ENCODE measurements at regions not wholly inside any gene's neighbourhood (a gene's known extent, or its start where the extent isn't known, plus 50 kb on each side); places are given as distances from the start of the nearest gene placed in this dataset.
A peak's percentile ranks its signal among the peaks of the same experiment; 100 is the strongest.

DNA sequence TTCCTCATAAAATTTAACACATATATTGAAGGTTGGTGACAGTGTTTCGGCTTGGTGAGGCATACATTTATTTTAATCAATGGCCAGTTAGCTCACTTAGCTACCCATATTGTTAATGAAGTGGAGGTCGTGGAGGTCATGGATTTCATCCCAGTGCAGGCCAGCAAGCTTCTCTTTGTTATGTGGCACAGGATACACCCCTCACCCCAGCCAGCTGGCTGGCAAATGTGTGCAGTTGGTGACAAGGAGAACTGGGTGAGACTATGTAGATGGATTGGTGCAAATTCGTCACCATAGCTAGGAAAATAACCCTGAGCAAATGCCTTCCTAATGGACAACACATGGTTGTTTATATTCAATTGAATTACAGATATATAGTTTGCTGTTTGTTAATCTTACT is 50.5 kb upstream of the FOXP2 start:
- no peak overlapping the region for H3K4me3 ChIP-seq (ENCODE audit: low read length)
- DNase-seq (ENCODE audit: low read depth): no peak
- TF ChIP-seq, protein P1, sequence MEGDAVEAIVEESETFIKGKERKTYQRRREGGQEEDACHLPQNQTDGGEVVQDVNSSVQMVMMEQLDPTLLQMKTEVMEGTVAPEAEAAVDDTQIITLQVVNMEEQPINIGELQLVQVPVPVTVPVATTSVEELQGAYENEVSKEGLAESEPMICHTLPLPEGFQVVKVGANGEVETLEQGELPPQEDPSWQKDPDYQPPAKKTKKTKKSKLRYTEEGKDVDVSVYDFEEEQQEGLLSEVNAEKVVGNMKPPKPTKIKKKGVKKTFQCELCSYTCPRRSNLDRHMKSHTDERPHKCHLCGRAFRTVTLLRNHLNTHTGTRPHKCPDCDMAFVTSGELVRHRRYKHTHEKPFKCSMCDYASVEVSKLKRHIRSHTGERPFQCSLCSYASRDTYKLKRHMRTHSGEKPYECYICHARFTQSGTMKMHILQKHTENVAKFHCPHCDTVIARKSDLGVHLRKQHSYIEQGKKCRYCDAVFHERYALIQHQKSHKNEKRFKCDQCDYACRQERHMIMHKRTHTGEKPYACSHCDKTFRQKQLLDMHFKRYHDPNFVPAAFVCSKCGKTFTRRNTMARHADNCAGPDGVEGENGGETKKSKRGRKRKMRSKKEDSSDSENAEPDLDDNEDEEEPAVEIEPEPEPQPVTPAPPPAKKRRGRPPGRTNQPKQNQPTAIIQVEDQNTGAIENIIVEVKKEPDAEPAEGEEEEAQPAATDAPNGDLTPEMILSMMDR (conservative IDR thresholded peaks at IDR 0.05; ENCODE audit: low read depth, low read length): no peak

- TF ChIP-seq, protein P1 (conservative IDR thresholded peaks at IDR 0.05; ENCODE audit: low read depth, low read length): no peak
- H3K4me3 ChIP-seq (ENCODE audit: low read length): no peak overlapping the region
- DNase-seq (ENCODE audit: low read depth): no peak
Measured at GRCh38 chr7:114363292-114363691, 51.3 kb upstream of the FOXP2 start.

DNA sequence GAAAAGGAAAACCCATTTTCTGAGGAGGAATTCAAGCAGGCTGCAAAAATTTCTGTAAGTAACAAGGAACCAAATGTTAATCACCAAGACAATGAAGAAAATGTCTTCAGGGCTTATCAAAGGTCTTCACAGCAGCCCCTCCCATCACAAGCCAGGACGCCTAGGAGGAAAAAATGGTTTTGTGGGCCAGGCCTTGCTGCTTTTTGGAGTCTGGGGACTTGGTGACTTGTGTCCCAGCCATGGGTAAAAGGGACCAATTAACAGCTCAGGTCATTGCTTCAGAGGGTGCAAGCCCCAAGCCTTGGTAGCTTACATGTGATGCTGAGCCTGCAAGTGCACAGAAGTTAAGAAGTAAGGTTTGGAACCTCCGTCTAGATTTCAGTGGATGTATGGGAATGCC is 55.7 kb upstream of the FOXP2 start:
- TF ChIP-seq, protein P1 (conservative IDR thresholded peaks at IDR 0.05; ENCODE audit: low read depth, low read length): no peak
- no peak overlapping the region for H3K4me3 ChIP-seq (ENCODE audit: low read length)
- no peak for DNase-seq (ENCODE audit: low read depth)

DNA sequence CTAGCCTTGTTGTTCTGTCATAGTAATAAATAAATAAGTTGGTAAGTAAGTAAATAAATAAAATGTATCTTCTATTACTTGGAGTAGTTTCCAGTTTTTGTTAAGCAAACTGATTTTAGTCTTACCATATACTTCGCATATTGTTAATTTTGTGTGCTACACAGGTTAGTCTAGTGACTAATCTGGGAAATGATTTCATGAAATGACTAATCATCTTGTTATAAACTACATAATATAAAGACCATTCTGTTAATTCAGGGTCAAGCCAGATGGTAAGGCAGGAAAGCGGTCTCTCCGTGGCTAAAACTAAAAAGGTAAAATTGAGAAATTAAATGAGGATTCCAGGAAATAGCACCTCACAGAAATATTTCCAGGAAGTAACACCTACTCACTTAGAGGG is 58.5 kb upstream of the FOXP2 start:
- TF ChIP-seq, protein P1 (conservative IDR thresholded peaks at IDR 0.05; ENCODE audit: low read depth, low read length): no peak
- DNase-seq (ENCODE audit: low read depth): no peak
- H3K4me3 ChIP-seq (ENCODE audit: low read length): no peak overlapping the region

- TF ChIP-seq, protein P1 (conservative IDR thresholded peaks at IDR 0.05; ENCODE audit: low read depth, low read length): no peak
- H3K4me3 ChIP-seq (ENCODE audit: low read length): no peak overlapping the region
- no peak for DNase-seq (ENCODE audit: low read depth)
Measured at GRCh38 chr7:114354306-114354705, 60.3 kb upstream of the FOXP2 start.

GRCh38 chr7:114345494-114345893 is 69.1 kb upstream of the FOXP2 start:
- TF ChIP-seq, protein P1 (conservative IDR thresholded peaks at IDR 0.05; ENCODE audit: low read depth, low read length): no peak
- peak; percentile 82 for DNase-seq (ENCODE audit: low read depth)
- H3K4me3 ChIP-seq (ENCODE audit: low read length): no peak overlapping the region

- no peak for DNase-seq (ENCODE audit: low read depth)
- no peak overlapping the region for H3K4me3 ChIP-seq (ENCODE audit: low read length)
- TF ChIP-seq, protein P1 (conservative IDR thresholded peaks at IDR 0.05; ENCODE audit: low read depth, low read length): no peak
Measured at GRCh38 chr7:114343949-114344708, 70.5 kb upstream of the FOXP2 start.
